ENCODE measurements at regions not wholly inside any gene's neighbourhood (a gene's known extent, or its start where the extent isn't known, plus 50 kb on each side); places are given as distances from the start of the nearest gene placed in this dataset.
"Not testable (repeated sequence)": the region's sequence is repeated elsewhere in the genome, so short reads cannot be mapped to it uniquely, and the experiment has no call there.

DNA sequence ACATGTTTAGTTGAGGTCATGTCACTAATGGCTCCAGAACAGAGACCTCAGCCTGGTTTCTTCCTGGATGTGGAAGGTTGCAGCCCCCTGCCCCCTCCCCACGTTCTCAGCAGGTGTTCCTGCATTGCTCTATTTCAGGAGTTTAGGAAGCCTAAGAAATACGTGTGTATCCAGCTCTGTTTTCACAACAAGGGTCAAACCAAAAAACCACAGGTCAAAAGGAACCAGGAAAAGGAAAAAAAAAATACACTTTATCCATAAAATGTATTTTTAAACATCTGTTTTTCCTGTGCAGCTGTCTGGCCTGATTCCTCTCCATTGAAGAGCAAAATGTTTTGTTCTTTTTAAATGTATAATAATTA, 107.9 kb upstream of the PLEKHG1 start:
- H3K4me3 Mint-ChIP-seq (ENCODE audit: low read depth): no peak overlapping the region
- H3K9me3 Mint-ChIP-seq (ENCODE audit: low read depth): peaks cover 7% of the 10 kb centered on the region
- TF ChIP-seq, protein P1, sequence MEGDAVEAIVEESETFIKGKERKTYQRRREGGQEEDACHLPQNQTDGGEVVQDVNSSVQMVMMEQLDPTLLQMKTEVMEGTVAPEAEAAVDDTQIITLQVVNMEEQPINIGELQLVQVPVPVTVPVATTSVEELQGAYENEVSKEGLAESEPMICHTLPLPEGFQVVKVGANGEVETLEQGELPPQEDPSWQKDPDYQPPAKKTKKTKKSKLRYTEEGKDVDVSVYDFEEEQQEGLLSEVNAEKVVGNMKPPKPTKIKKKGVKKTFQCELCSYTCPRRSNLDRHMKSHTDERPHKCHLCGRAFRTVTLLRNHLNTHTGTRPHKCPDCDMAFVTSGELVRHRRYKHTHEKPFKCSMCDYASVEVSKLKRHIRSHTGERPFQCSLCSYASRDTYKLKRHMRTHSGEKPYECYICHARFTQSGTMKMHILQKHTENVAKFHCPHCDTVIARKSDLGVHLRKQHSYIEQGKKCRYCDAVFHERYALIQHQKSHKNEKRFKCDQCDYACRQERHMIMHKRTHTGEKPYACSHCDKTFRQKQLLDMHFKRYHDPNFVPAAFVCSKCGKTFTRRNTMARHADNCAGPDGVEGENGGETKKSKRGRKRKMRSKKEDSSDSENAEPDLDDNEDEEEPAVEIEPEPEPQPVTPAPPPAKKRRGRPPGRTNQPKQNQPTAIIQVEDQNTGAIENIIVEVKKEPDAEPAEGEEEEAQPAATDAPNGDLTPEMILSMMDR (IDR thresholded peaks at IDR 0.05; ENCODE audit: unreplicated experiment): no peak
- peaks cover 7% of the 10 kb centered on the region for H3K4me1 Mint-ChIP-seq (ENCODE audit: low read depth)
- H3K36me3 Mint-ChIP-seq (ENCODE audit: insufficient read depth): no peaks in the 10 kb centered on the region
- H3K27ac Mint-ChIP-seq: no peak overlapping the region
- no peak for DNase-seq (ENCODE audit: low spot score, unreplicated experiment)
- no peaks in the 10 kb centered on the region for H3K27me3 Mint-ChIP-seq

DNA sequence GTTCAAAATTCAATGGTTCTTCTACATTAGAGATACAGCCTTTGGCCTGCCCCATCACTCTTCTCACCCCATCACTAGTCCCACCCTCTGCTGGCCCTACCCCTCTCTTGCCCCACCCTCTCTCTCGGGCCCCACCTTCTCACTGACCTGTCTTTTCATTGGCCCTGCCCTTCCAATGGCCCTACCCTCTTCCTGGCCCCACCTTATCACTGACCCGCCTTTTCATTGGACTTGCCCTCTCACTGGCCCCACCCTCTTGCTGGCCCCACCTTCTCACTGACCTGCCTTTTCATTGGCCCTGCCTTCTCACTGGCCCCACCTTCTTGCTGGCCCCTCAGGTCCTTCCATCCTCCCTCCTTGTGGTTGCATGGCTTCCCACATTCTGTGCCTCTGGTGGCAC, 107.2 kb upstream of the PLEKHG1 start:
- no peak overlapping the region for H3K27ac Mint-ChIP-seq

DNA sequence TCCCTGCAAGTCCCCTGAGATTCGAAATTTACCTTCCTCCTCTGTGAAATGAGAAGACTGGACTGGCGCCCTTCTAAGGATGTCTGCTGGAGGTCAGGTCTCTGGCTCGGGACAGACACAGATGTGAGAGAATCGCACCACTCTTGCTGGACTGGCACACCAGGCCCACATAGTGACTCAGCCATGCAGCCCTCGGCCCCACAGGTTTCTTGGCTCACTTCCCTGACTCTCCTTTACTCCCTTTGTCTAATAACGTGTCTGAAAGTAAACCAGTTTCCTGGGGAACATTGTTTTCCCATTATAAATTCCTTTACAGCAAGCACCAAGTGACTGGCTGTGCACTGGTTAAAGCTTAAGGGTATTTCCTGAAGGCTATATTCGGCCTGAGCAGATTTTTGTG, 106.7 kb upstream of the PLEKHG1 start:
- H3K4me1 Mint-ChIP-seq (ENCODE audit: low read depth): peaks cover 5% of the 10 kb centered on the region
- no peaks in the 10 kb centered on the region for H3K27me3 Mint-ChIP-seq
- TF ChIP-seq, protein P1 (IDR thresholded peaks at IDR 0.05; ENCODE audit: unreplicated experiment): no peak
- H3K9me3 Mint-ChIP-seq (ENCODE audit: low read depth): peaks cover 7% of the 10 kb centered on the region
- H3K4me3 Mint-ChIP-seq (ENCODE audit: low read depth): no peak overlapping the region
- no peaks in the 10 kb centered on the region for H3K36me3 Mint-ChIP-seq (ENCODE audit: insufficient read depth)
- H3K27ac Mint-ChIP-seq: no peak overlapping the region
- no peak for DNase-seq (ENCODE audit: low spot score, unreplicated experiment)

More for the DNA sequence above, 107.2 kb upstream of the PLEKHG1 start:
- H3K4me3 Mint-ChIP-seq (ENCODE audit: low read depth): no peak overlapping the region
- H3K9me3 Mint-ChIP-seq (ENCODE audit: low read depth): peaks cover 7% of the 10 kb centered on the region
- no peak for DNase-seq (ENCODE audit: low spot score, unreplicated experiment)
- no peaks in the 10 kb centered on the region for H3K36me3 Mint-ChIP-seq (ENCODE audit: insufficient read depth)
- H3K4me1 Mint-ChIP-seq (ENCODE audit: low read depth): peaks cover 5% of the 10 kb centered on the region
- TF ChIP-seq, protein P1 (IDR thresholded peaks at IDR 0.05; ENCODE audit: unreplicated experiment): no peak
- H3K27me3 Mint-ChIP-seq: no peaks in the 10 kb centered on the region

GRCh38 chr6:150493552-150493951, 106.1 kb upstream of the PLEKHG1 start:
- DNase-seq (ENCODE audit: low spot score, unreplicated experiment); H3K4me3 Mint-ChIP-seq (ENCODE audit: low read depth); H3K9me3 Mint-ChIP-seq (ENCODE audit: low read depth); H3K27me3 Mint-ChIP-seq; H3K4me1 Mint-ChIP-seq (ENCODE audit: low read depth); H3K27ac Mint-ChIP-seq; H3K36me3 Mint-ChIP-seq (ENCODE audit: insufficient read depth): not testable (repeated sequence)

- no peak for DNase-seq (ENCODE audit: low spot score, unreplicated experiment)
- peaks cover 7% of the 10 kb centered on the region for H3K9me3 Mint-ChIP-seq (ENCODE audit: low read depth)
- no peaks in the 10 kb centered on the region for H3K27me3 Mint-ChIP-seq
- H3K4me1 Mint-ChIP-seq (ENCODE audit: low read depth): peaks cover 5% of the 10 kb centered on the region
- H3K4me3 Mint-ChIP-seq (ENCODE audit: low read depth): no peak overlapping the region
- no peaks in the 10 kb centered on the region for H3K36me3 Mint-ChIP-seq (ENCODE audit: insufficient read depth)
- H3K27ac Mint-ChIP-seq: no peak overlapping the region
- TF ChIP-seq, protein P1 (IDR thresholded peaks at IDR 0.05; ENCODE audit: unreplicated experiment): no peak
Observed at GRCh38 chr6:150494241-150494640, 105.4 kb upstream of the PLEKHG1 start.

DNA sequence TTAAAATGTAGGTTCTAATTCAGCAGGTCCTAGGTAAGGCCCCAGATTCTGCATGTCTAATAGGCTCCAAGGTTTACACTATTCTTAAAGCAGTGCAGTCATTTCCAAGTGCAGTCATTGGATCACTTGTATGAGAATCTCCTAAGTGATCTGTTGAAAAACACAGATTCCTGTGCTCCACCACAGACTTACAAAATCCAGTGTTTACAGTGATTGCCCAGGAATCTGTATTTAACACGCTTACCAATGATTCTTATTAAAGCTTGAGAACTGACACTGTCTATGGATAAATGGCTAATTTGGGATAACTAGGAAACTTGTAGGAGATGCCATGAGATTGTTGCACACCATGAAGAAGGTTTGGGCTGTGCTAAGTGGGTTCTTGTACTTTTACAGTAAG, 104.6 kb upstream of the PLEKHG1 start:
- peaks cover 7% of the 10 kb centered on the region for H3K9me3 Mint-ChIP-seq (ENCODE audit: low read depth)
- no peak overlapping the region for H3K27ac Mint-ChIP-seq
- TF ChIP-seq, protein P1 (IDR thresholded peaks at IDR 0.05; ENCODE audit: unreplicated experiment): no peak
- no peaks in the 10 kb centered on the region for H3K27me3 Mint-ChIP-seq
- no peak for DNase-seq (ENCODE audit: low spot score, unreplicated experiment)
- peaks cover 5% of the 10 kb centered on the region for H3K4me1 Mint-ChIP-seq (ENCODE audit: low read depth)
- H3K36me3 Mint-ChIP-seq (ENCODE audit: insufficient read depth): no peaks in the 10 kb centered on the region
- H3K4me3 Mint-ChIP-seq (ENCODE audit: low read depth): no peak overlapping the region

Data from progenitor cell of endocrine pancreas (in vitro differentiated cells).